GM12873 (cell line): ENCODE measurements at regions not wholly inside any gene's neighbourhood (a gene's known extent, or its start where the extent isn't known, plus 50 kb on each side); places are given as distances from the start of the nearest gene placed in this dataset.

Experiments
- CTCF ChIP-seq: IDR thresholded peaks from 2 replicates; pipeline ENCODE4 v1.5.1; 2012; ENCODE audit warnings: low read depth, mild to moderate bottlenecking, moderate library complexity, low read length, control low read depth; ENCODE audit not compliant: insufficient read depth; ENCODE audit errors: missing control alignments

- no peak for TF ChIP-seq CTCF
These were observed 117.3 kb upstream of the CDC42EP3 start for GRCh38 chr2:37788602-37789209.

DNA sequence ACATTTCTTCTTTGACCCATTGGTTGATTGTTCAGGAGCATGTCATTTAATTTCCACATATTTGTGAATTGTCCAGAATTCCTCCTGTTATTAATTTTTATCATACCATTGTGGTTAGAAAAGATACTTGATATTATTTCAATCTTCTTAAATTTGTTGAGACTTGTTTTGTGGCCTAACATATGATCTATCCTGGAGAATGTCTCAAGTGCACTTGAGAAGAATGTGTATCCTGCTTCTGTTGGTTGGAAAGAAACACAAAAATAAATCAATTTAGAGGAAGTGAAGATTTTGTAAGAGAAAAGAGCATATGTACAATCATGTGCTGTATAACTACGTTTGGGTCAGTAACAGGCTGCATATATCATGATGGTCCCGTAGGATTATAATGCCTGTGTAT is 118.6 kb upstream of the CDC42EP3 start:
- no peak for TF ChIP-seq CTCF

GRCh38 chr2:37790462-37790861 is 119.0 kb upstream of the CDC42EP3 start:
- TF ChIP-seq CTCF, result no peak

GRCh38 chr2:37792366-37792765 is 120.9 kb upstream of the CDC42EP3 start:
- no peak for TF ChIP-seq CTCF

GRCh38 chr2:37793004-37793403 is 121.6 kb upstream of the CDC42EP3 start:
- no peak for TF ChIP-seq CTCF

DNA sequence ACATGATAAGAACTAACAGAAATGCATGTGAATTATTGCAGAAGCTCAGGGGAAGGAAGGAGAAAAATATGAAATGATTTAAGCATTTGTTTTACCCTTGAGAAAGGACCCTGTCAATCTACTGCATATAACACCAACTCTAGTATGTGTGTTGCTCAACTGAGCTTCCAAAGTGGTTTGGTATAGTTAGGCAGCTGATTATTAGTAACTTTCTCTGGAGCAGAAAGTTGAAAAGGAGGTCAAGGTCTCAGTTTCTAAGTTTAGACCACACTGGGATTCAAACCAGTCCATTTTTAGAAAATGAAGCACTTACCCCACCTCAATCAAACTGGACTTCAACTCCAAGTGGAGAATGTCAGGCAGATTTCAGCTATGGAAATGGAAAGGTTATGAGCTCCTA is 123.3 kb upstream of the CDC42EP3 start:
- no peak for TF ChIP-seq CTCF

- no peak for TF ChIP-seq CTCF
These were observed 124.0 kb upstream of the CDC42EP3 start for GRCh38 chr2:37795456-37795855.
